Liver (tissue), 8 donors: ENCODE measurements at regions not wholly inside any gene's neighbourhood (a gene's known extent, or its start where the extent isn't known, plus 50 kb on each side); places are given as distances from the start of the nearest gene placed in this dataset.

Experiments used
- DNase-seq: peaks from one replicate; pipeline ENCODE4 v3.0.0-alpha.2; 2017; ENCODE audit warnings: low spot score
- H3K27ac ChIP-seq, 2 donors: one replicate each; pipeline ENCODE4 v1.7.0; 2013; ENCODE audit warnings: inconsistent platforms in 2 of 2, low read length in 2 of 2, control low read depth in 1 of 2, low read depth in 1 of 2, mild to moderate bottlenecking in 1 of 2
- H3K27me3 ChIP-seq, 4 donors: one replicate each; pipeline versions ENCODE4 v1.6.1 to v1.7.0; 2013; ENCODE audit warnings: low read length in 3 of 4, inconsistent platforms in 1 of 4, mild to moderate bottlenecking in 1 of 4, moderate library complexity in 1 of 4; ENCODE audit not compliant: control insufficient read depth in 4 of 4, insufficient read depth in 4 of 4
- H3K36me3 ChIP-seq, 4 donors: one replicate each; pipeline versions ENCODE4 v1.6.1 to v1.7.0; 2013; ENCODE audit warnings: low read length in 3 of 4, mild to moderate bottlenecking in 3 of 4, low read depth in 1 of 4, moderate library complexity in 1 of 4; ENCODE audit not compliant: control insufficient read depth in 4 of 4, insufficient read depth in 3 of 4
- H3K4me1 ChIP-seq, 4 donors: one replicate each; pipeline versions ENCODE4 v1.6.1 to v1.7.0; 2013; ENCODE audit warnings: low read length in 3 of 4, mild to moderate bottlenecking in 3 of 4, moderate library complexity in 1 of 4; ENCODE audit not compliant: control insufficient read depth in 4 of 4, insufficient read depth in 4 of 4
- H3K4me3 ChIP-seq, 3 donors: one replicate each; pipeline versions ENCODE4 v1.6.1 to v1.7.0; 2013; ENCODE audit warnings: low read length in 3 of 3, control low read depth in 1 of 3, low read depth in 1 of 3, mild to moderate bottlenecking in 1 of 3
- H3K9ac ChIP-seq, 2 donors: one replicate each; pipeline ENCODE4 v1.7.0; 2013; ENCODE audit warnings: low read length in 2 of 2, mild to moderate bottlenecking in 2 of 2, moderate library complexity in 2 of 2, control low read depth in 1 of 2, low read depth in 1 of 2
- H3K9me3 ChIP-seq, 4 donors: one replicate each; pipeline versions ENCODE4 v1.6.1 to v1.7.0; 2013; ENCODE audit warnings: low read length in 3 of 4; ENCODE audit not compliant: control insufficient read depth in 4 of 4
- EGR1 ChIP-seq, 2 donors: IDR thresholded peaks; 2 replicates each; pipeline ENCODE4 v1.6.1; 2016 to 2018; ENCODE audit warnings: antibody characterized with exemption in 2 of 2, low read depth in 2 of 2
- FOXA1 ChIP-seq: IDR thresholded peaks from 2 replicates; pipeline ENCODE4 v1.6.1; 2016; ENCODE audit warnings: antibody characterized with exemption
- FOXA2 ChIP-seq: IDR thresholded peaks from 2 replicates; pipeline ENCODE4 v1.6.1; 2016; ENCODE audit warnings: antibody characterized with exemption
- GABPA ChIP-seq, 2 donors: IDR thresholded peaks in 1 of 2; conservative IDR thresholded peaks in 1 of 2; 2 replicates each; pipeline ENCODE4 v1.6.1; 2016; ENCODE audit warnings: antibody characterized with exemption in 2 of 2, mild to moderate bottlenecking in 1 of 2, moderate library complexity in 1 of 2
- HNF4A ChIP-seq, 2 donors: conservative IDR thresholded peaks; 2 replicates each; pipeline ENCODE4 v1.6.1; 2016; ENCODE audit warnings: antibody characterized with exemption in 2 of 2, mild to moderate bottlenecking in 2 of 2
- HNF4G ChIP-seq: IDR thresholded peaks from 2 replicates; pipeline ENCODE4 v1.6.1; 2016; ENCODE audit warnings: antibody characterized with exemption
- JUND ChIP-seq, 2 donors: IDR thresholded peaks; 2 replicates each; pipeline ENCODE4 v1.6.1; 2016; ENCODE audit warnings: antibody characterized with exemption in 2 of 2
- NR2F2 ChIP-seq: IDR thresholded peaks from 2 replicates; pipeline ENCODE4 v1.6.1; 2016; ENCODE audit warnings: antibody characterized with exemption
- RAD21 ChIP-seq, 2 donors: IDR thresholded peaks; 2 replicates each; pipeline ENCODE4 v1.6.1; 2016; ENCODE audit warnings: antibody characterized with exemption in 2 of 2, mild to moderate bottlenecking in 2 of 2
- RXRA ChIP-seq, 2 donors: IDR thresholded peaks; 2 replicates each; pipeline ENCODE4 v1.6.1; 2017 to 2018; ENCODE audit warnings: antibody characterized with exemption in 2 of 2, mild to moderate bottlenecking in 1 of 2
- SP1 ChIP-seq: IDR thresholded peaks from 2 replicates; pipeline ENCODE4 v1.6.1; 2018; ENCODE audit warnings: antibody characterized with exemption, mild to moderate bottlenecking
- TAF1 ChIP-seq: conservative IDR thresholded peaks from 2 replicates; pipeline ENCODE4 v1.6.1; 2016; ENCODE audit warnings: antibody characterized with exemption, mild to moderate bottlenecking
- YY1 ChIP-seq: IDR thresholded peaks from 2 replicates; pipeline ENCODE4 v1.6.1; 2016; ENCODE audit warnings: antibody characterized with exemption, mild to moderate bottlenecking
- WGBS: extraction: QIAGEN DNeasy Blood & Tissue Kit; methylation state at CpG from one replicate; pipeline ENCODE4 v1.1.7; 2013; 5-methylcytosine and 5-hydroxymethylcytosine counted together
- TF ChIP-seq, protein P1 (sequence below): IDR thresholded peaks from 2 replicates; pipeline ENCODE4 v1.6.1; 2016; ENCODE audit warnings: antibody characterized with exemption
- TF ChIP-seq, protein P2 (sequence below): fragments of 150-350 bp; IDR thresholded peaks from 2 replicates; pipeline ENCODE4 v1.5.1; 2017; ENCODE audit warnings: improper control_type of control experiment, low read depth, low read length; ENCODE audit not compliant: missing input control
- TF ChIP-seq, protein P3 (sequence below): IDR thresholded peaks from 2 replicates; pipeline ENCODE4 v1.6.1; 2016; ENCODE audit warnings: antibody characterized with exemption, mild to moderate bottlenecking
- TF ChIP-seq, protein P4 (sequence below): IDR thresholded peaks from 2 replicates; pipeline ENCODE4 v1.6.1; 2016; ENCODE audit warnings: antibody characterized with exemption
- TF ChIP-seq, protein P5 (sequence below): IDR thresholded peaks from 2 replicates; pipeline ENCODE4 v1.6.1; 2016; ENCODE audit warnings: antibody characterized with exemption
- donor health status: healthy.
- donor health status: healthy.
- donor health status: healthy.
- donor health status: healthy.
- donor health status: healthy.

DNA sequence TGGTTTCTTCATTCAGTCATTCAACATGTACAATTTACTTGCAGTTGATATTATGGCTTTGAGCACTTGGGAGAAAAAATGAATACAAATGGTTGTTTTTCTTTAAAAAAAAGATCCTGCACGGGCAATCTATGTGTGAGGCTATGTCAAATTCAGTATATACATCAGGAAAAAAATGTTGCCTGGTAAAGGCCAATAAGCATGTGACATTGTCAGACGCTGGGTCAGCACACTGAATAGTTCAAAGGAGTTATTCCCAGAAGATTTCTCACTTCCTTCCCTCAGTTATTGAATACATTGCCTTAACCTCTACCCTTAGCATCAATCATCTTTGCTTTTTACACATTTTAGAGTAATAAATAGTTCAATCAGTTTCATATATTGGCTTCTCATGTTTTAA, 319.2 kb downstream of the NUAK1 start:
- H3K9ac ChIP-seq = no peak overlapping the region
- H3K27ac ChIP-seq = no peak overlapping the region
- whole genome bisulfite sequencing = 91% methylated on average over 2 of the region's 2 CpGs
- no peak for TF ChIP-seq TAF1
- TF ChIP-seq, protein P1, sequence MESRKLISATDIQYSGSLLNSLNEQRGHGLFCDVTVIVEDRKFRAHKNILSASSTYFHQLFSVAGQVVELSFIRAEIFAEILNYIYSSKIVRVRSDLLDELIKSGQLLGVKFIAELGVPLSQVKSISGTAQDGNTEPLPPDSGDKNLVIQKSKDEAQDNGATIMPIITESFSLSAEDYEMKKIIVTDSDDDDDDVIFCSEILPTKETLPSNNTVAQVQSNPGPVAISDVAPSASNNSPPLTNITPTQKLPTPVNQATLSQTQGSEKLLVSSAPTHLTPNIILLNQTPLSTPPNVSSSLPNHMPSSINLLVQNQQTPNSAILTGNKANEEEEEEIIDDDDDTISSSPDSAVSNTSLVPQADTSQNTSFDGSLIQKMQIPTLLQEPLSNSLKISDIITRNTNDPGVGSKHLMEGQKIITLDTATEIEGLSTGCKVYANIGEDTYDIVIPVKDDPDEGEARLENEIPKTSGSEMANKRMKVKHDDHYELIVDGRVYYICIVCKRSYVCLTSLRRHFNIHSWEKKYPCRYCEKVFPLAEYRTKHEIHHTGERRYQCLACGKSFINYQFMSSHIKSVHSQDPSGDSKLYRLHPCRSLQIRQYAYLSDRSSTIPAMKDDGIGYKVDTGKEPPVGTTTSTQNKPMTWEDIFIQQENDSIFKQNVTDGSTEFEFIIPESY = no peak
- TF ChIP-seq, protein P2, sequence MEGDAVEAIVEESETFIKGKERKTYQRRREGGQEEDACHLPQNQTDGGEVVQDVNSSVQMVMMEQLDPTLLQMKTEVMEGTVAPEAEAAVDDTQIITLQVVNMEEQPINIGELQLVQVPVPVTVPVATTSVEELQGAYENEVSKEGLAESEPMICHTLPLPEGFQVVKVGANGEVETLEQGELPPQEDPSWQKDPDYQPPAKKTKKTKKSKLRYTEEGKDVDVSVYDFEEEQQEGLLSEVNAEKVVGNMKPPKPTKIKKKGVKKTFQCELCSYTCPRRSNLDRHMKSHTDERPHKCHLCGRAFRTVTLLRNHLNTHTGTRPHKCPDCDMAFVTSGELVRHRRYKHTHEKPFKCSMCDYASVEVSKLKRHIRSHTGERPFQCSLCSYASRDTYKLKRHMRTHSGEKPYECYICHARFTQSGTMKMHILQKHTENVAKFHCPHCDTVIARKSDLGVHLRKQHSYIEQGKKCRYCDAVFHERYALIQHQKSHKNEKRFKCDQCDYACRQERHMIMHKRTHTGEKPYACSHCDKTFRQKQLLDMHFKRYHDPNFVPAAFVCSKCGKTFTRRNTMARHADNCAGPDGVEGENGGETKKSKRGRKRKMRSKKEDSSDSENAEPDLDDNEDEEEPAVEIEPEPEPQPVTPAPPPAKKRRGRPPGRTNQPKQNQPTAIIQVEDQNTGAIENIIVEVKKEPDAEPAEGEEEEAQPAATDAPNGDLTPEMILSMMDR = no peak
- no peak for TF ChIP-seq YY1
- TF ChIP-seq NR2F2 = no peak
- no peak for TF ChIP-seq FOXA2
- no peak for TF ChIP-seq SP1
- no peak for TF ChIP-seq HNF4A (conservative IDR thresholded peaks at IDR 0.05)
- no peak for TF ChIP-seq GABPA (IDR thresholded peaks at IDR 0.05 in 1 of 2, conservative IDR thresholded peaks at IDR 0.05 in 1 of 2)
- TF ChIP-seq HNF4G = no peak
- no peak for TF ChIP-seq FOXA1
- TF ChIP-seq, protein P3, sequence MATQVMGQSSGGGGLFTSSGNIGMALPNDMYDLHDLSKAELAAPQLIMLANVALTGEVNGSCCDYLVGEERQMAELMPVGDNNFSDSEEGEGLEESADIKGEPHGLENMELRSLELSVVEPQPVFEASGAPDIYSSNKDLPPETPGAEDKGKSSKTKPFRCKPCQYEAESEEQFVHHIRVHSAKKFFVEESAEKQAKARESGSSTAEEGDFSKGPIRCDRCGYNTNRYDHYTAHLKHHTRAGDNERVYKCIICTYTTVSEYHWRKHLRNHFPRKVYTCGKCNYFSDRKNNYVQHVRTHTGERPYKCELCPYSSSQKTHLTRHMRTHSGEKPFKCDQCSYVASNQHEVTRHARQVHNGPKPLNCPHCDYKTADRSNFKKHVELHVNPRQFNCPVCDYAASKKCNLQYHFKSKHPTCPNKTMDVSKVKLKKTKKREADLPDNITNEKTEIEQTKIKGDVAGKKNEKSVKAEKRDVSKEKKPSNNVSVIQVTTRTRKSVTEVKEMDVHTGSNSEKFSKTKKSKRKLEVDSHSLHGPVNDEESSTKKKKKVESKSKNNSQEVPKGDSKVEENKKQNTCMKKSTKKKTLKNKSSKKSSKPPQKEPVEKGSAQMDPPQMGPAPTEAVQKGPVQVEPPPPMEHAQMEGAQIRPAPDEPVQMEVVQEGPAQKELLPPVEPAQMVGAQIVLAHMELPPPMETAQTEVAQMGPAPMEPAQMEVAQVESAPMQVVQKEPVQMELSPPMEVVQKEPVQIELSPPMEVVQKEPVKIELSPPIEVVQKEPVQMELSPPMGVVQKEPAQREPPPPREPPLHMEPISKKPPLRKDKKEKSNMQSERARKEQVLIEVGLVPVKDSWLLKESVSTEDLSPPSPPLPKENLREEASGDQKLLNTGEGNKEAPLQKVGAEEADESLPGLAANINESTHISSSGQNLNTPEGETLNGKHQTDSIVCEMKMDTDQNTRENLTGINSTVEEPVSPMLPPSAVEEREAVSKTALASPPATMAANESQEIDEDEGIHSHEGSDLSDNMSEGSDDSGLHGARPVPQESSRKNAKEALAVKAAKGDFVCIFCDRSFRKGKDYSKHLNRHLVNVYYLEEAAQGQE = no peak
- TF ChIP-seq RXRA (IDR thresholded peaks at IDR 0.05) = no peak
- no peak for TF ChIP-seq RAD21 (IDR thresholded peaks at IDR 0.05)
- TF ChIP-seq JUND (IDR thresholded peaks at IDR 0.05) = no peak
- TF ChIP-seq, protein P4, sequence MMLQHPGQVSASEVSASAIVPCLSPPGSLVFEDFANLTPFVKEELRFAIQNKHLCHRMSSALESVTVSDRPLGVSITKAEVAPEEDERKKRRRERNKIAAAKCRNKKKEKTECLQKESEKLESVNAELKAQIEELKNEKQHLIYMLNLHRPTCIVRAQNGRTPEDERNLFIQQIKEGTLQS = no peak
- TF ChIP-seq, protein P5, sequence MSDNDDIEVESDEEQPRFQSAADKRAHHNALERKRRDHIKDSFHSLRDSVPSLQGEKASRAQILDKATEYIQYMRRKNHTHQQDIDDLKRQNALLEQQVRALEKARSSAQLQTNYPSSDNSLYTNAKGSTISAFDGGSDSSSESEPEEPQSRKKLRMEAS = no peak
- TF ChIP-seq EGR1 (IDR thresholded peaks at IDR 0.05; ENCODE audit: low read depth in 2 of 2) = no peak
- H3K27me3 ChIP-seq = no peaks in the 10 kb centered on the region
- no peaks in the 10 kb centered on the region for H3K9me3 ChIP-seq
- no peaks in the 10 kb centered on the region for H3K36me3 ChIP-seq
- H3K4me3 ChIP-seq = no peak overlapping the region
- H3K4me1 ChIP-seq = peaks cover 1 to 22% (median 7%) of the 10 kb centered on the region in 4 donors
- no peak for DNase-seq
